ENCODE measurements at regions not wholly inside any gene's neighbourhood (a gene's known extent, or its start where the extent isn't known, plus 50 kb on each side); places are given as distances from the start of the nearest gene placed in this dataset.

DNA sequence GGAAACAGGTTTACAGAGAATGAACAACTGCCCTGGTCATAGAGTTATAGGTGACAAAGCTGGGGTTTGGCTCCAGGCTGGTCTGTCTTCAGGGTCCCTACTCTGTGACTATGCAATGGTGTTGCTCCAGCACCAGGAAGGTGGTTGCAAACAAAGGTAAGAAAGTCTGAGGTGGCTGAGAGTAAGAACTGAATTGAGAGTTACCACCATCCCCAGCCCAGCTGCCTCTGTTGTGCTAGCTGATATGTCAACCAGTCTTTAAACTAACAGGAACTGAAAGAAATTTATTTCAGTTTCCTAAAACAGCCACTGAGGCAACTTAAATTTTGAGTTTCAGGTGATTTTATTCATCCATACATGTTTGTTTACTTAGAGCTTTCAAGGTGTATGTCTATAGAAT, 111.0 kb upstream of the LRIG3 start (continued):
- TF ChIP-seq, protein P1, sequence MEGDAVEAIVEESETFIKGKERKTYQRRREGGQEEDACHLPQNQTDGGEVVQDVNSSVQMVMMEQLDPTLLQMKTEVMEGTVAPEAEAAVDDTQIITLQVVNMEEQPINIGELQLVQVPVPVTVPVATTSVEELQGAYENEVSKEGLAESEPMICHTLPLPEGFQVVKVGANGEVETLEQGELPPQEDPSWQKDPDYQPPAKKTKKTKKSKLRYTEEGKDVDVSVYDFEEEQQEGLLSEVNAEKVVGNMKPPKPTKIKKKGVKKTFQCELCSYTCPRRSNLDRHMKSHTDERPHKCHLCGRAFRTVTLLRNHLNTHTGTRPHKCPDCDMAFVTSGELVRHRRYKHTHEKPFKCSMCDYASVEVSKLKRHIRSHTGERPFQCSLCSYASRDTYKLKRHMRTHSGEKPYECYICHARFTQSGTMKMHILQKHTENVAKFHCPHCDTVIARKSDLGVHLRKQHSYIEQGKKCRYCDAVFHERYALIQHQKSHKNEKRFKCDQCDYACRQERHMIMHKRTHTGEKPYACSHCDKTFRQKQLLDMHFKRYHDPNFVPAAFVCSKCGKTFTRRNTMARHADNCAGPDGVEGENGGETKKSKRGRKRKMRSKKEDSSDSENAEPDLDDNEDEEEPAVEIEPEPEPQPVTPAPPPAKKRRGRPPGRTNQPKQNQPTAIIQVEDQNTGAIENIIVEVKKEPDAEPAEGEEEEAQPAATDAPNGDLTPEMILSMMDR (IDR thresholded peaks at IDR 0.05 in 2 of 3, conservative IDR thresholded peaks at IDR 0.05 in 1 of 3; ENCODE audit: borderline replicate concordance in 1 of 3, insufficient read depth in 1 of 3, low read depth in 2 of 3, low read length in 2 of 3) = no peak
- no peak for TF ChIP-seq POLR2A (IDR thresholded peaks at IDR 0.05; ENCODE audit: borderline replicate concordance, extremely low read depth, insufficient read depth, insufficient read length)
- TF ChIP-seq, protein P2, sequence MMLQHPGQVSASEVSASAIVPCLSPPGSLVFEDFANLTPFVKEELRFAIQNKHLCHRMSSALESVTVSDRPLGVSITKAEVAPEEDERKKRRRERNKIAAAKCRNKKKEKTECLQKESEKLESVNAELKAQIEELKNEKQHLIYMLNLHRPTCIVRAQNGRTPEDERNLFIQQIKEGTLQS (IDR thresholded peaks at IDR 0.05) = no peak

DNA sequence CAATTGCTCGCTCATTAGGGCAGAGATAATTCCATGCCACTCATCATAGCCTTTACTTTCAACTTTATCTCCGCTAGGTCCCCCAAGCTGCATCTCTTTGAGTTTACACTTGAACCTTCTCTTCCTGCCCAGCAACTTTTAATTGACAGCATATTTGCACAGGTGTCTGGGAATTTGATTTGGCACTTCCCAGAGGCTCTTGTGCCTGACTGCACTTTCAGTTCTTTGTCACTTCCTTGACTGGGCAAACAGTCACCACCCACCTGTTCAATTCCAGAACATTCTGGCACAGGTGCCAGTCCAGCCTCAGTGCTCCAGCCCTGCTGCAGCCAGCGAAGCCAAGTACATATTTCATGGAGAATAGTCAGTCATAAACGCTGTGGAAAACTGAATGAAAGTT, 110.1 kb upstream of the LRIG3 start:
- ATAC-seq = no peak
- TF ChIP-seq, protein P3, sequence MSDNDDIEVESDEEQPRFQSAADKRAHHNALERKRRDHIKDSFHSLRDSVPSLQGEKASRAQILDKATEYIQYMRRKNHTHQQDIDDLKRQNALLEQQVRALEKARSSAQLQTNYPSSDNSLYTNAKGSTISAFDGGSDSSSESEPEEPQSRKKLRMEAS (IDR thresholded peaks at IDR 0.05) = no peak
- TF ChIP-seq FOSL1 (IDR thresholded peaks at IDR 0.05; ENCODE audit: low read depth) (no peak), POLR2AphosphoS5 (IDR thresholded peaks at IDR 0.05; ENCODE audit: low read depth, low read length) (no peak), ZNF274 (IDR thresholded peaks at IDR 0.05; ENCODE audit: low read depth, low read length) (no peak), TCF7L2 (IDR thresholded peaks at IDR 0.05; ENCODE audit: borderline replicate concordance, extremely low read depth, insufficient read depth, insufficient read length) (no peak), RAD21 (IDR thresholded peaks at IDR 0.05; ENCODE audit: low read depth) (no peak), JUND (IDR thresholded peaks at IDR 0.05) (no peak)
- TF ChIP-seq, protein P1 (IDR thresholded peaks at IDR 0.05 in 2 of 3, conservative IDR thresholded peaks at IDR 0.05 in 1 of 3; ENCODE audit: borderline replicate concordance in 1 of 3, insufficient read depth in 1 of 3, low read depth in 2 of 3, low read length in 2 of 3) = no peak

More for the DNA sequence above, 110.1 kb upstream of the LRIG3 start:
- H3K4me3 ChIP-seq (replicated peaks in 1 of 2; ENCODE audit: low read depth in 1 of 2, low read length in 2 of 2) = no peak overlapping the region
- BruUV-seq (replicated peaks) = no TSS peak
- no peaks in the 10 kb centered on the region for H3K27me3 ChIP-seq (ENCODE audit: insufficient read depth, low read length)
- no peaks in the 10 kb centered on the region for H3K9me2 ChIP-seq (ENCODE audit: insufficient read depth)
- CTCF ChIA-PET = no interaction called here
- H3K4me2 ChIP-seq (ENCODE audit: low read length) = no peak overlapping the region
- POLR2A ChIA-PET = no interaction called here
- no peak overlapping the region for H2AFZ ChIP-seq (ENCODE audit: low read depth, low read length, poor library complexity, severe bottlenecking)
- intact Hi-C loops (cut with micrococcal nuclease) = no loop called here
- no peaks in the 10 kb centered on the region for H3K4me1 ChIP-seq (ENCODE audit: control insufficient read depth in 1 of 2, insufficient read depth in 2 of 2, low read length in 2 of 2)
- H3K9me3 ChIP-seq (ENCODE audit: control insufficient read depth in 1 of 2, insufficient read depth in 1 of 2, low read depth in 1 of 2, low read length in 2 of 2) = no peaks in the 10 kb centered on the region
- no peak overlapping the region for H3K27ac ChIP-seq (ENCODE audit: low read depth, low read length)
- H3K79me2 ChIP-seq (ENCODE audit: insufficient read depth, low read length) = no peaks in the 10 kb centered on the region
- no peaks in the 10 kb centered on the region for H3K36me3 ChIP-seq (ENCODE audit: control insufficient read depth in 1 of 2, insufficient read depth in 2 of 2, low read length in 2 of 2)
- DNase-seq (ENCODE audit: low read depth, low spot score) = no peak
- no peak overlapping the region for H3K9ac ChIP-seq (ENCODE audit: low read length)
- no peaks in the 10 kb centered on the region for H4K20me1 ChIP-seq (ENCODE audit: insufficient read depth)
- RAD21 ChIA-PET (ENCODE audit: low non-redundant PET in 1 of 2, low total read pairs in 2 of 2, uncharacterized antibody in 2 of 2, unreplicated experiment in 2 of 2) = no interaction called here
